ENCODE measurements at regions not wholly inside any gene's neighbourhood (a gene's known extent, or its start where the extent isn't known, plus 50 kb on each side); places are given as distances from the start of the nearest gene placed in this dataset.

GRCh38 chr13:108156749-108157148, 58.6 kb downstream of the LIG4 start:
- no peak for DNase-seq (ENCODE audit: low read depth)

GRCh38 chr13:108155185-108156106, 59.9 kb downstream of the LIG4 start:
- peak; percentile 4 for DNase-seq (ENCODE audit: low read depth)

- no peak for DNase-seq (ENCODE audit: low read depth)
Observed at GRCh38 chr13:108154421-108154858, 60.9 kb downstream of the LIG4 start.

DNA sequence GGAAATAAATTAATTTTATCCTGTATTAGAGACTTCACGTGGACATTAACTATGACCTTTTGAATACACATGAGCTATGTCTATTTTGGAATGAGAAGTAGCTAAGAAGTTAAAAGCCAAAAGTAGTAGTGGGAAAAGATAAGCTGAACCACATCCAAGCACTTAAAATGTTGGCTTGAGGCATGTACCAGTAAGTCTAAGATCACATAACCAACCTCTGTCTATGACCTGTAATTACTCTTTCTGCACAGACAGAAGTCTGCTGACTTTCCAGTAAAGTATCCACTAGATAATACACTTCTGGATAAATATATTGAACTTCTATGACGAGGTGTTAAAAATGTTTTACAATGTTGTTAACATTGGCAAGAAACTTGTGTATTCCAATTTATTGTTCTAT, 68.7 kb downstream of the LIG4 start:
- no peak for DNase-seq (ENCODE audit: low read depth)

DNA sequence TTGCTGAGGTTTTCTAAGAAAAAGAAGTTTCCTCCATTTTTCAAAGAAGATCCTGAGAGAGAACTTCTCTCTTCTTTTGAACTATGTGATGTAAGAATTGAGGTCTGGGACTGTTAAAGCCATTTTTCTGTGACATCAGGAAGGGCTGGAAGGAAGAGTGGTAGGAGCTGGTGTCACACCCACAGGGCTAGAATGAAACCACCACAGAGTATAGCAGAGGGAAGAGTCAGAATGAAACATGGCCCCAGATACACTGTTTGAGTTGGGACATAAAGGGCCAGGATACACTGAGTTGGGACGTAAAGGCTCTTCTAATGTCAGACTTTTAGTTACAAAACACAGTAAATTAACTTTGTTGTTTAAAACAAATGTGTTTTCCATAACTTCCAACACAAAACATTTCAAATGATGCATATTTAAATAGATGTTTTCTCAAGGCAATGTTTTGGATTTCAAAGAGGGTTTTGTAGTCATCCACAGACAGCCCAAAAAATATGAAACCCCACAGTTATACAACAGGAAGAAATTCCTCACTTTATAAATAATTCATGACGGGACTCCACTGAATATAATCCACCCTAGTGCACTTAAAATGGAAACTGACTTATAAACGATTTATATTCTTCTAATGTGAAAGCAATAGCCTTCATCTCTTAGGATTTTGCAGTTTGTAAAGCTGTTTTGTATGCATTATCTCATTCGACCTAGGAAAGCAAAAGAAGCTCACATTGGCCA, 72.5 kb downstream of the LIG4 start:
- DNase-seq (ENCODE audit: low read depth): no peak

- no peak for DNase-seq (ENCODE audit: low read depth)
Observed at GRCh38 chr13:108137176-108137575, 78.2 kb downstream of the LIG4 start.

DNA sequence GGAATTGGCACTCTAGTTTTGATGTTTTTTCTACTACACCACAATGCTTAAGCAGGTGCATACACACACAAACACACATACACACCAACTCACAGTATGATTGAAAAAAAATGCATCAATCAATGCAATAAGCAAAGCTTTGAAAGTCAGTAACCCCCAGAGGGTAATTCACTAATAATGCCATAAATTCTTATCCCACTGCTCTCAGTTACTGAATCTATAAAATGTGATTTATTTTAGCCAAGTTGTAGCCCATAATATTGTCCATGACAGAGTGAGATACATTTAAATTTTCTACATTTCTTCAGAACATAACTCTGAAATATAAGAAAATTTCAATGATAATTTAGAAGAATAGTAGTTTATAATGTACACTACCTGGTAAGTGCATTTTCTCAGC, 87.9 kb downstream of the LIG4 start:
- DNase-seq (ENCODE audit: low read depth): no peak

- no peak for DNase-seq (ENCODE audit: low read depth)
Observed at GRCh38 chr13:108126056-108126455, 89.3 kb downstream of the LIG4 start.

- no peak for DNase-seq (ENCODE audit: low read depth)
Observed at GRCh38 chr13:108121406-108121805, 93.9 kb downstream of the LIG4 start.

GRCh38 chr13:108120856-108121255, 94.5 kb downstream of the LIG4 start:
- no peak for DNase-seq (ENCODE audit: low read depth)

- peak; percentile 11 for DNase-seq (ENCODE audit: low read depth)
Observed at GRCh38 chr13:108120302-108120701, 95.0 kb downstream of the LIG4 start.

GRCh38 chr13:108115738-108116137, 99.6 kb downstream of the LIG4 start:
- no peak for DNase-seq (ENCODE audit: low read depth)

GRCh38 chr13:108113407-108113806, 101.9 kb downstream of the LIG4 start:
- no peak for DNase-seq (ENCODE audit: low read depth)

GRCh38 chr13:108104736-108105135, 110.6 kb downstream of the LIG4 start:
- no peak for DNase-seq (ENCODE audit: low read depth)

DNA sequence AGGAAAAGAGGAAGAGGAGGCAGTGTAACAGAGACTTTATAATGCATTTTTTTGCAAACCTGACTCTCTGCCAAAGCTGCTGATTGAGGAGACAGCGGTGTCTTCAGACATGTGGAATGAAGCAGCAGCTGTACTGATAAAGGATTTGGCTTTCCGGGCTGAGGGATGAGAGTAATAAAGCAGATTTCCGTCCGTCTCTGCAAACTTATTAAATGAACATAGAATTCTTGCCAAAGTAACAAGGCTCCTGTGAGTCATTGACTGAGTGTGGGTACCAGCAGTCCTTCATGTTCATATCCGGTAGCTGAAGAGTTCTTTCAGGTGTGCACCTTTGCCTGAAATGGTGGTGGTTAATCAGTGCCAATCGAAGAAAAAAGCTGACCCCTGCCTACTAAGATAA, 112.6 kb downstream of the LIG4 start:
- no peak for DNase-seq (ENCODE audit: low read depth)

GRCh38 chr13:108096301-108096915, 118.9 kb downstream of the LIG4 start:
- DNase-seq (ENCODE audit: low read depth): no peak

DNA sequence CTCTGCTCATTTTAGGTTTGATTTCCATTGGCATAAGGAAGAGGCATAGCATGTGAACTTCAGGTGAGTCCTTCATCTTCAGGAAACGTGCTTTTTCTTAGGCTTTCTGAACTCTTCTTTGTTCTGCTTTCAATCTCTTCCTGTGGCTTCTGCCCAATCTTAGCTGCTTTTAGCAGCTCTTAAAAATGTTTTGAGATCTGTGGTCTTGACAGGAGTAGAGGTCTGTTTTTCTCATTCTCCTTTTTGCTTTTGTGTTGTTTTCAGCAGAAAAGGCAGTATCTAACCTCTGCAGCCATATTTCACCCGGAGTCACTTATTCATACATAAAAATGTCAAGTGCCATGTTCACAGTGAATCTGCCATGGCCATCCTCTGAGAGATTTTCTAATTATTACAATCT, 120.3 kb downstream of the LIG4 start:
- no peak for DNase-seq (ENCODE audit: low read depth)

DNA sequence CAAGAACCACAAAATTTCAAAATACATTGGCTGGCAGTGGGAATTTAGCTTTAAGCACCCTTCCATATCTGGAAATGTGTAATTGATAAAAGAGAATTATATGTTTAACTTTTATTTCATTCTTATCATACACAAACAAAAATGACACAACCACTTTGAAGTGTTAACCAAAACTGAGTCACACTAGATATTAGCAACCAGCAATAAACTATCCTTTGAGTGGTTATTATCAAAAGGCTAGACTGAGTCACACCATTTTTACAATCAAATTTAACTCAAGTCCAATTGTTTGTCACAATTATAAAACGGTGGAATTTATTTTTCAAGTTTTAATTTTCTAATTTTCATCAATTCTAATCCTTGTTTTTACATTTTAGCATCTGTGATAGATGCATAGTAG, 121.7 kb downstream of the LIG4 start:
- no peak for DNase-seq (ENCODE audit: low read depth)

DNA sequence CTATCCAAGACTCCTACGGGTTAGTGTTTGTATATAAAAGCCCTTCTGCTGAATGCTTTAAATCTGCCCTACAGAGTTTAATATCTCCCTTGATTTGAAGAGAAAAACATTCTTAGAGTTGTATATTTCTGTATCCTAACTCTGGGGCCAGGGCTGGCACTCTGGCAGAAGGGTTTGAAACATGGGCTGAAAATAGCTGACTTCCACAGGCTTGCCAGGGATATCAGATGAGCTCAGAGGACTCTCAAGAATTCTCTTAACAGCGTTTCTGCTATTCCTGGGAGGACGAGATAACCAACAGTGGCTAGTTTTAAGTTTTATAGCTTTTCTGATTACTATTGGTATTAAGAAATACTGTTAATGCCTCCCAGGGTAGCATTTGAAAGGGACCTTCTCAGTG, 127.5 kb downstream of the LIG4 start:
- no peak for DNase-seq (ENCODE audit: low read depth)

- no peak for DNase-seq (ENCODE audit: low read depth)
Observed at GRCh38 chr13:108086678-108087077, 128.7 kb downstream of the LIG4 start.

DNA sequence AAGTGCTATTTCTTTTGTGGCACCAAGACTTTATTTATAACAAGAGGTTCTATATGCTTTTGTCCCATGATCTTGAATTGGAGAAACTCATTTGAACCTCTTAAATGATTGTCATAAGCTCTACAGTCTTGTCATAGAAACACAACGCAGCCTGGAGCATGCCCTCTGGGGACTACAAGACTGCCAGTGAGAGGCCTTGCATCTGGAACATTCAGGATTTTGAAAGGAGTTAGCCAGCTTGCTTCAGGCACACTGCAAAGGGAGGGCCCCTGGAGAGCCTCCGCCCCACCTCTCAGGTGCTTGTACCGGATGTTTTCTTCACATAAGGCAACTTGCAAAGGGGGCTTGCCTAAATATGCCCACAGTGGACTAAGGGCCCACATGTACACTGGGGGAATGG, 130.5 kb downstream of the LIG4 start:
- no peak for DNase-seq (ENCODE audit: low read depth)

DNA sequence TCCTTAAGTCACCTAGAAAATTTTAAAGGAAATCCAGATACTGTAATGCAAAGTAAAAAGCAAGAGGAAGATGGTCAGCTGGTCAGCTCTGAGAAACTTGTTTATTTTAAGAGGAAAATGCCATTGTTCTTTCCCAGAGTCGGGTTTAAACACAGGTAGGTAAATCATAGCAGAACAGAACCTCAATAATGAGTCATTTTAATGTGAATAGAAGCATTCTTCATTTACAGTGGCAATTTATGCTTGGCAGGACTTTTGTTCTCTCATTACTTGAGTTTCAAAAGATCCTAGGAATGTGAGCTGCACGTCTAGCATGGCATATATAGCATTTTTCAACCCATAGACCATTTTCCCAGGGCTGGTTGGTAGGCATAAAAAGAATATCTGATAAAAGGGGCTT, 132.3 kb downstream of the LIG4 start:
- DNase-seq (ENCODE audit: low read depth): no peak

DNA sequence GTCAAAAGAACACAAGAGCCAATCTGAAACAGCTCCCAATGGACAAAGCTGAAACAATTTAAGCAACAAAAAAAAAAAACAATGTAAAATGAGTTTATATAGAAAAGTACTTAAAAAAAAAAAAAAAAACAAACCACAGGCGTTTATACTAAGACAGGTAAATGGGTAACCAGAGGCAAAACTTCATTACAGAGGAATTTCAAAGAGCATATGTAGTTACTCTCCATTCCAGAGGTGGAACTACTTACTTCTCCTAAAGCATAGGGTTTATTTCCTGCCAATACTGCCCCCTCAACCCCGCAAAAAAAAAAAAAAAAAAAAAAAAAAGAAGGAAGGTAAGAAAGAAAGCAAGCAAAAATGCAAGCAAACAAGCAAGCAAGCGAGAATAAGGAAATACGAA, 132.9 kb downstream of the LIG4 start:
- DNase-seq (ENCODE audit: low read depth): no peak

Data from HS-27A (cell line).